ENCODE measurements at regions not wholly inside any gene's neighbourhood (a gene's known extent, or its start where the extent isn't known, plus 50 kb on each side); places are given as distances from the start of the nearest gene placed in this dataset.

GRCh38 chr2:204219196-204219595 lies 282.6 kb downstream of the ICOS start (continued):
- no peak for TF ChIP-seq ZC3H13 (CRISPR knock-in tag; IDR thresholded peaks at IDR 0.05)
- no peak for TF ChIP-seq IRX3 (CRISPR knock-in tag; IDR thresholded peaks at IDR 0.05; ENCODE audit: borderline replicate concordance, low read depth)
- TF ChIP-seq ZNF432 (CRISPR knock-in tag; IDR thresholded peaks at IDR 0.05; ENCODE audit: borderline replicate concordance) = no peak
- no peak for TF ChIP-seq MTA1 (CRISPR knock-in tag; IDR thresholded peaks at IDR 0.05; ENCODE audit: borderline replicate concordance)

DNA sequence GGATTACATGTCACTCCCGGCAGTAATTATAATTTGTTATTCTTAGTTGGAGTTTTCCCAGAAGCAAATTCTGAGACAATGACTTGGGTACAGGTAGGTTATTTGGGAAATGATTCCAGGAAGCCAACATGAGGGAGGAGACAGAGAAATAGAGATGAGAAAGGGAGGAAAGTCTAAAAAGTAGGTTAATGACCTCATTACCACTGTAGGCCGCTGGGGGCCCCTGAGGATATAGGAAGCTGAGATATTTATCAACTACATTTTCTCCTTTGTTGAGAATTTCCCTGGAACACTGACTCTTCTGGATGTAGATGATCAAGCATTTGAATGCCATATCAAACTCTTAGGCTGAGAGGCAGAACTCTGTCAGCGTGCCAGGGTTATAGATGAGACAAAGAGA lies 284.3 kb downstream of the ICOS start:
- no peak overlapping the region for H3K27ac ChIP-seq (ENCODE audit: extremely low read length, insufficient read depth, low read length)
- no peak overlapping the region for H2AFZ ChIP-seq (ENCODE audit: low read length)
- H4K20me1 ChIP-seq (ENCODE audit: insufficient read depth, low read length) = no peaks in the 10 kb centered on the region
- H3K4me1 ChIP-seq (ENCODE audit: insufficient read depth, low read length) = no peaks in the 10 kb centered on the region
- ChIA-PET CTCF (ENCODE audit: low intra/inter-chr PET ratio, low total read pairs) (no interaction called here), POLR2A (no interaction called here)
- no peaks in the 10 kb centered on the region for H3K36me3 ChIP-seq (replicated peaks in 1 of 2; ENCODE audit: control insufficient read depth in 1 of 2, insufficient read depth in 2 of 2, low read length in 2 of 2)
- ATAC-seq (no peak), FAIRE-seq (no peak), DNase-seq (ENCODE audit: low spot score) (no peak)
- H3K9ac ChIP-seq (ENCODE audit: insufficient read depth, low read depth, low read length) = no peak overlapping the region
- 14% methylated on average over 3 of the region's 3 CpGs for WGBS (ENCODE audit: low lambda C conversion rate)
- H3K9me3 ChIP-seq (ENCODE audit: low read length) = no peaks in the 10 kb centered on the region
- H3K79me2 ChIP-seq (ENCODE audit: insufficient read depth, low read length) = no peaks in the 10 kb centered on the region
- no TSS peak for BruUV-seq (replicated peaks)
- no peak overlapping the region for H3K4me3 ChIP-seq (replicated peaks in 1 of 3; ENCODE audit: insufficient read depth in 1 of 3, low read depth in 2 of 3, low read length in 3 of 3)
- in situ Hi-C loops (cut with HindIII; ENCODE audit: extremely low pct_ligation_motif_present, low pct_unique_long_range_greater_than_20kb) (no loop called here), intact Hi-C loops (cut with micrococcal nuclease; ENCODE audit: unreplicated experiment) (no loop called here)
- H3K4me2 ChIP-seq (ENCODE audit: low read depth, low read length) = no peak overlapping the region
- H3K27me3 ChIP-seq (ENCODE audit: control insufficient read depth in 1 of 2, insufficient read depth in 2 of 2, low read length in 2 of 2) = no peaks in the 10 kb centered on the region
- TF ChIP-seq, protein P1, sequence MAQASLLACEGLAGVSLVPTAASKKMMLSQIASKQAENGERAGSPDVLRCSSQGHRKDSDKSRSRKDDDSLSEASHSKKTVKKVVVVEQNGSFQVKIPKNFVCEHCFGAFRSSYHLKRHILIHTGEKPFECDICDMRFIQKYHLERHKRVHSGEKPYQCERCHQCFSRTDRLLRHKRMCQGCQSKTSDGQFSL (CRISPR knock-in tag; IDR thresholded peaks at IDR 0.05) = no peak
- TF ChIP-seq PRPF4 (IDR thresholded peaks at IDR 0.05; ENCODE audit: low read depth, low read length, poor library complexity, severe bottlenecking) (no peak), ZNF432 (CRISPR knock-in tag; IDR thresholded peaks at IDR 0.05; ENCODE audit: borderline replicate concordance) (no peak), KDM2A (CRISPR knock-in tag; IDR thresholded peaks at IDR 0.05; ENCODE audit: borderline replicate concordance, low read depth) (no peak), ELF1 (CRISPR knock-in tag; IDR thresholded peaks at IDR 0.05) (no peak), ZNF746 (CRISPR knock-in tag; IDR thresholded peaks at IDR 0.05) (no peak), CEBPG (CRISPR knock-in tag; IDR thresholded peaks at IDR 0.05) (no peak), ZNF782 (CRISPR knock-in tag; IDR thresholded peaks at IDR 0.05; ENCODE audit: borderline replicate concordance) (no peak), ZNF660 (CRISPR knock-in tag; IDR thresholded peaks at IDR 0.05; ENCODE audit: borderline replicate concordance, low read depth) (no peak), IKZF5 (CRISPR knock-in tag; IDR thresholded peaks at IDR 0.05) (no peak), ZNF546 (CRISPR knock-in tag; conservative IDR thresholded peaks at IDR 0.05) (no peak), ZBTB44 (CRISPR knock-in tag; IDR thresholded peaks at IDR 0.05) (no peak), PHF5A (CRISPR knock-in tag; IDR thresholded peaks at IDR 0.05; ENCODE audit: low read depth, unreplicated experiment) (no peak), NR2F6 (IDR thresholded peaks at IDR 0.05) (no peak), NR2F6 (CRISPR knock-in tag; IDR thresholded peaks at IDR 0.05) (no peak)
- TF ChIP-seq, protein P2, sequence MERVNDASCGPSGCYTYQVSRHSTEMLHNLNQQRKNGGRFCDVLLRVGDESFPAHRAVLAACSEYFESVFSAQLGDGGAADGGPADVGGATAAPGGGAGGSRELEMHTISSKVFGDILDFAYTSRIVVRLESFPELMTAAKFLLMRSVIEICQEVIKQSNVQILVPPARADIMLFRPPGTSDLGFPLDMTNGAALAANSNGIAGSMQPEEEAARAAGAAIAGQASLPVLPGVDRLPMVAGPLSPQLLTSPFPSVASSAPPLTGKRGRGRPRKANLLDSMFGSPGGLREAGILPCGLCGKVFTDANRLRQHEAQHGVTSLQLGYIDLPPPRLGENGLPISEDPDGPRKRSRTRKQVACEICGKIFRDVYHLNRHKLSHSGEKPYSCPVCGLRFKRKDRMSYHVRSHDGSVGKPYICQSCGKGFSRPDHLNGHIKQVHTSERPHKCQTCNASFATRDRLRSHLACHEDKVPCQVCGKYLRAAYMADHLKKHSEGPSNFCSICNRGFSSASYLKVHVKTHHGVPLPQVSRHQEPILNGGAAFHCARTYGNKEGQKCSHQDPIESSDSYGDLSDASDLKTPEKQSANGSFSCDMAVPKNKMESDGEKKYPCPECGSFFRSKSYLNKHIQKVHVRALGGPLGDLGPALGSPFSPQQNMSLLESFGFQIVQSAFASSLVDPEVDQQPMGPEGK (CRISPR knock-in tag; IDR thresholded peaks at IDR 0.05) = no peak
- TF ChIP-seq, protein P3, sequence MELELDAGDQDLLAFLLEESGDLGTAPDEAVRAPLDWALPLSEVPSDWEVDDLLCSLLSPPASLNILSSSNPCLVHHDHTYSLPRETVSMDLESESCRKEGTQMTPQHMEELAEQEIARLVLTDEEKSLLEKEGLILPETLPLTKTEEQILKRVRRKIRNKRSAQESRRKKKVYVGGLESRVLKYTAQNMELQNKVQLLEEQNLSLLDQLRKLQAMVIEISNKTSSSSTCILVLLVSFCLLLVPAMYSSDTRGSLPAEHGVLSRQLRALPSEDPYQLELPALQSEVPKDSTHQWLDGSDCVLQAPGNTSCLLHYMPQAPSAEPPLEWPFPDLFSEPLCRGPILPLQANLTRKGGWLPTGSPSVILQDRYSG (CRISPR knock-in tag; IDR thresholded peaks at IDR 0.05) = no peak
